GM23338 (cell line): ENCODE measurements at regions not wholly inside any gene's neighbourhood (a gene's known extent, or its start where the extent isn't known, plus 50 kb on each side); places are given as distances from the start of the nearest gene placed in this dataset.

Source experiments
- ATAC-seq: fragments of 200-7000 bp; cut with Tn5 transposase; 3 replicates; pipeline ENCODE4 v1.9.1; 2020
- DNase-seq: peaks from one replicate; pipeline ENCODE4 v3.0.0-alpha.2; 2015; ENCODE audit warnings: low spot score
- H2AFZ ChIP-seq: fragments of 200-600 bp; sonication (generic); 2 replicates; pipeline ENCODE4 v1.8.0; 2016; ENCODE audit warnings: antibody characterized with exemption, mild to moderate bottlenecking, moderate library complexity
- H3F3A ChIP-seq: fragments of 200-600 bp; sonication (generic); replicated peaks from 2 replicates; pipeline ENCODE4 v1.8.0; 2017; ENCODE audit warnings: antibody characterized with exemption, mixed run types, low read depth
- H3K27ac ChIP-seq: fragments of 200-600 bp; sonication (generic); 2 replicates; pipeline ENCODE4 v1.6.1; 2016; ENCODE audit warnings: low read depth
- H3K27me3 ChIP-seq: fragments of 200-600 bp; sonication (generic); 2 replicates; pipeline ENCODE4 v1.8.0; 2016; ENCODE audit warnings: mild to moderate bottlenecking, mixed run types, moderate library complexity; ENCODE audit not compliant: insufficient read depth
- H3K36me3 ChIP-seq: fragments of 200-600 bp; sonication (generic); 2 replicates; pipeline ENCODE4 v1.8.0; 2016; ENCODE audit warnings: mild to moderate bottlenecking; ENCODE audit not compliant: insufficient read depth
- H3K4me1 ChIP-seq: fragments of 200-600 bp; sonication (generic); 2 replicates; pipeline ENCODE4 v1.8.0; 2016; ENCODE audit warnings: mild to moderate bottlenecking, moderate library complexity; ENCODE audit not compliant: insufficient read depth
- H3K4me2 ChIP-seq: fragments of 200-600 bp; sonication (generic); 2 replicates; pipeline ENCODE4 v1.7.1; 2017; ENCODE audit warnings: mixed run types
- H3K4me3 ChIP-seq: fragments of 200-600 bp; sonication (generic); 2 replicates; pipeline ENCODE4 v1.6.1; 2016; ENCODE audit warnings: mixed run types
- H3K79me2 ChIP-seq: fragments of 200-600 bp; sonication (generic); replicated peaks from 2 replicates; pipeline ENCODE4 v1.8.0; 2017; ENCODE audit warnings: mild to moderate bottlenecking; ENCODE audit not compliant: insufficient read depth
- H3K9me2 ChIP-seq: fragments of 200-600 bp; sonication (generic); 2 replicates; pipeline ENCODE4 v1.8.0; 2017; ENCODE audit not compliant: insufficient read depth
- H4K20me1 ChIP-seq: fragments of 200-600 bp; sonication (generic); replicated peaks from 2 replicates; pipeline ENCODE4 v1.8.0; 2017; ENCODE audit warnings: mild to moderate bottlenecking; ENCODE audit not compliant: insufficient read depth
- H3K27ac Mint-ChIP-seq: 2 replicates; pipeline ENCODE4 v1.8.0; 2020; ENCODE audit warnings: inconsistent platforms, mild to moderate bottlenecking, moderate library complexity, mixed read lengths
- H3K27me3 Mint-ChIP-seq: 3 replicates; pipeline ENCODE4 v1.8.0; 2022; ENCODE audit warnings: low read depth, mild to moderate bottlenecking, moderate library complexity, mixed read lengths, inconsistent platforms; ENCODE audit not compliant: insufficient read depth, poor library complexity
- H3K36me3 Mint-ChIP-seq: 3 replicates; pipeline ENCODE4 v1.8.0; 2021; ENCODE audit warnings: low read depth, mild to moderate bottlenecking, inconsistent platforms, moderate library complexity, mixed read lengths
- H3K4me1 Mint-ChIP-seq: 3 replicates; pipeline ENCODE4 v1.8.0; 2020; ENCODE audit warnings: mild to moderate bottlenecking, inconsistent platforms, mixed read lengths
- H3K4me3 Mint-ChIP-seq: 3 replicates; pipeline ENCODE4 v1.8.0; 2021; ENCODE audit warnings: moderate library complexity, mild to moderate bottlenecking, inconsistent platforms, mixed read lengths
- H3K9me3 Mint-ChIP-seq: 3 replicates; pipeline ENCODE4 v1.8.0; 2020; ENCODE audit warnings: moderate library complexity, mild to moderate bottlenecking, inconsistent platforms, mixed read lengths
- CREB1 ChIP-seq: fragments of 250-450 bp; sonication (Bioruptor Pico); IDR thresholded peaks from 2 replicates; pipeline ENCODE4 v1.5.0; 2020; ENCODE audit warnings: low read depth, mild to moderate bottlenecking, moderate library complexity
- EZH2 ChIP-seq: fragments of 200-600 bp; sonication (generic); IDR thresholded peaks from one replicate; pipeline ENCODE4 v1.8.0; 2017; ENCODE audit warnings: antibody characterized with exemption, mild to moderate bottlenecking, low read depth; ENCODE audit not compliant: unreplicated experiment
- EZH2phosphoT487 ChIP-seq: fragments of 200-600 bp; sonication (generic); IDR thresholded peaks from one replicate; pipeline ENCODE4 v1.8.1; 2018; ENCODE audit warnings: antibody characterized with exemption; ENCODE audit not compliant: unreplicated experiment
- JUNB ChIP-seq: IDR thresholded peaks from one replicate; pipeline ENCODE4 v1.6.1; 2016; ENCODE audit warnings: antibody characterized with exemption; ENCODE audit not compliant: unreplicated experiment
- NANOG ChIP-seq: IDR thresholded peaks from 2 replicates; pipeline ENCODE4 v1.6.1; 2016; ENCODE audit warnings: antibody characterized with exemption, borderline replicate concordance
- POLR2AphosphoS5 ChIP-seq: IDR thresholded peaks from 2 replicates; pipeline ENCODE4 v1.6.1; 2016; ENCODE audit warnings: antibody characterized with exemption, low read depth
- STAT1 ChIP-seq: IDR thresholded peaks from one replicate; pipeline ENCODE4 v1.6.1; 2016; ENCODE audit warnings: antibody characterized with exemption; ENCODE audit not compliant: unreplicated experiment
- ZNF114 ChIP-seq: fragments of 250-450 bp; sonication (Bioruptor Pico); IDR thresholded peaks from 2 replicates; pipeline ENCODE4 v1.5.0; 2020; ENCODE audit warnings: mild to moderate bottlenecking, moderate library complexity
- ZNF331 ChIP-seq: fragments of 250-450 bp; sonication (Bioruptor Pico); IDR thresholded peaks from 2 replicates; pipeline ENCODE4 v1.5.0; 2020; ENCODE audit warnings: low read depth, mild to moderate bottlenecking, moderate library complexity
- TF ChIP-seq, protein P1 (sequence below): IDR thresholded peaks from one replicate; pipeline ENCODE4 v1.6.1; 2018; ENCODE audit warnings: antibody characterized with exemption; ENCODE audit not compliant: unreplicated experiment
- TF ChIP-seq, protein P2 (sequence below): fragments of 250-450 bp; sonication (Bioruptor Pico); IDR thresholded peaks from 2 replicates; pipeline ENCODE4 v1.5.0; 2020; ENCODE audit warnings: mild to moderate bottlenecking, moderate library complexity
- TF ChIP-seq, protein P3 (sequence below): IDR thresholded peaks from 2 replicates; pipeline ENCODE4 v1.6.1; 2016; ENCODE audit warnings: antibody characterized with exemption

DNA sequence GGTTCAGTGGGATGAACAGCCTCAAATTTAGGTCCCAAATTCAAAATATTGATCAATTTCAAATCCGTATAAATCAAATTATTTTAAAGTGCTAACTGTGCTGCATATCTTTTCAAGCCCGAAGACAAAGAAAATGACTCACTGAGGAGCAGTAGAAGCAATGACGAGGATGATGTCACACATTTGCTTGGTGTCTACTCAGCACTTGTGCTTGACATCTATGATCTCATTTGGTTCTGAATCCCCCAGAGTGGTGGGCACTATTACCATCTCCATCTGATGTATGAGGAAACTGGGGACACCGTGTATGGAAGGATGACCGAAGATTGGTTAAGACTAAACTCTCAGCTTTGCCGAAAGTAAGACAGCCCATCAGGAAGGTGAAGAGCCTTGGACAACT, 136.5 kb upstream of the CHRNA7 start (continued):
- TF ChIP-seq, protein P1, sequence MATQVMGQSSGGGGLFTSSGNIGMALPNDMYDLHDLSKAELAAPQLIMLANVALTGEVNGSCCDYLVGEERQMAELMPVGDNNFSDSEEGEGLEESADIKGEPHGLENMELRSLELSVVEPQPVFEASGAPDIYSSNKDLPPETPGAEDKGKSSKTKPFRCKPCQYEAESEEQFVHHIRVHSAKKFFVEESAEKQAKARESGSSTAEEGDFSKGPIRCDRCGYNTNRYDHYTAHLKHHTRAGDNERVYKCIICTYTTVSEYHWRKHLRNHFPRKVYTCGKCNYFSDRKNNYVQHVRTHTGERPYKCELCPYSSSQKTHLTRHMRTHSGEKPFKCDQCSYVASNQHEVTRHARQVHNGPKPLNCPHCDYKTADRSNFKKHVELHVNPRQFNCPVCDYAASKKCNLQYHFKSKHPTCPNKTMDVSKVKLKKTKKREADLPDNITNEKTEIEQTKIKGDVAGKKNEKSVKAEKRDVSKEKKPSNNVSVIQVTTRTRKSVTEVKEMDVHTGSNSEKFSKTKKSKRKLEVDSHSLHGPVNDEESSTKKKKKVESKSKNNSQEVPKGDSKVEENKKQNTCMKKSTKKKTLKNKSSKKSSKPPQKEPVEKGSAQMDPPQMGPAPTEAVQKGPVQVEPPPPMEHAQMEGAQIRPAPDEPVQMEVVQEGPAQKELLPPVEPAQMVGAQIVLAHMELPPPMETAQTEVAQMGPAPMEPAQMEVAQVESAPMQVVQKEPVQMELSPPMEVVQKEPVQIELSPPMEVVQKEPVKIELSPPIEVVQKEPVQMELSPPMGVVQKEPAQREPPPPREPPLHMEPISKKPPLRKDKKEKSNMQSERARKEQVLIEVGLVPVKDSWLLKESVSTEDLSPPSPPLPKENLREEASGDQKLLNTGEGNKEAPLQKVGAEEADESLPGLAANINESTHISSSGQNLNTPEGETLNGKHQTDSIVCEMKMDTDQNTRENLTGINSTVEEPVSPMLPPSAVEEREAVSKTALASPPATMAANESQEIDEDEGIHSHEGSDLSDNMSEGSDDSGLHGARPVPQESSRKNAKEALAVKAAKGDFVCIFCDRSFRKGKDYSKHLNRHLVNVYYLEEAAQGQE, result no peak
- TF ChIP-seq NANOG, result no peak

DNA sequence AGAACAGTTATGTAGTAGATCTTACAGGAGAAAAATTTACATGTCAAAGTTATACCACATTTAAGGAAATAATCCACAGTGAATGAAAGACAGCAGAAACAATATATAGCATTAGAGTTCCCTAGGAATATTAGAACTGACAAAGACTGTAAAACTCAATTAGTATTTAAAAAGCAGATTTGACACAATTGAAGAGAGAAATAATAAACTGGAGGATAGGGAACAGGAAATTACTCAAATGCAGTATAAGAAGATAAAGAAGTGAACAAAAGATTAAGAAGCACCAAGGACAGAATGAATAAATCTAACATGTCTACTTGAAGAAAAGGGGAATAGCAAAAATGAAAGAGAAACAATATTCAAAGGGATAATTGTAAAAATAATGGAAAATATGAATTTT, 132.6 kb upstream of the CHRNA7 start:
- Histone ChIP-seq H4K20me1 (no peaks in the 10 kb centered on the region), H3K36me3 (no peaks in the 10 kb centered on the region), H3K4me2 (no peak overlapping the region), H3K27ac (no peak overlapping the region), H3K9me2 (peaks cover 6% of the 10 kb centered on the region; the same call in 1 of the 2 replicates), H3K27me3 (no peaks in the 10 kb centered on the region), H3K4me3 (no peak overlapping the region), H3K79me2 (no peaks in the 10 kb centered on the region), H2AFZ (no peak overlapping the region), H3F3A (no peaks in the 10 kb centered on the region), H3K4me1 (no peaks in the 10 kb centered on the region)
- H3K4me1 Mint-ChIP-seq, result no peaks in the 10 kb centered on the region
- ATAC-seq (no peak), DNase-seq (no peak)
- peaks cover 3% of the 10 kb centered on the region for H3K27me3 Mint-ChIP-seq
- peaks cover 4% of the 10 kb centered on the region; the same call in 2 of the 3 replicates for H3K36me3 Mint-ChIP-seq
- H3K27ac Mint-ChIP-seq, result no peak overlapping the region
- H3K9me3 Mint-ChIP-seq, result peaks cover 17% of the 10 kb centered on the region
- H3K4me3 Mint-ChIP-seq, result no peak overlapping the region
- TF ChIP-seq ZNF114 (CRISPR knock-in tag) (no peak), NANOG (no peak), ZNF331 (no peak), EZH2phosphoT487 (no peak), EZH2 (no peak), STAT1 (no peak), JUNB (no peak), POLR2AphosphoS5 (no peak), CREB1 (CRISPR knock-in tag) (no peak)
- TF ChIP-seq, protein P1, result no peak
- TF ChIP-seq, protein P2, sequence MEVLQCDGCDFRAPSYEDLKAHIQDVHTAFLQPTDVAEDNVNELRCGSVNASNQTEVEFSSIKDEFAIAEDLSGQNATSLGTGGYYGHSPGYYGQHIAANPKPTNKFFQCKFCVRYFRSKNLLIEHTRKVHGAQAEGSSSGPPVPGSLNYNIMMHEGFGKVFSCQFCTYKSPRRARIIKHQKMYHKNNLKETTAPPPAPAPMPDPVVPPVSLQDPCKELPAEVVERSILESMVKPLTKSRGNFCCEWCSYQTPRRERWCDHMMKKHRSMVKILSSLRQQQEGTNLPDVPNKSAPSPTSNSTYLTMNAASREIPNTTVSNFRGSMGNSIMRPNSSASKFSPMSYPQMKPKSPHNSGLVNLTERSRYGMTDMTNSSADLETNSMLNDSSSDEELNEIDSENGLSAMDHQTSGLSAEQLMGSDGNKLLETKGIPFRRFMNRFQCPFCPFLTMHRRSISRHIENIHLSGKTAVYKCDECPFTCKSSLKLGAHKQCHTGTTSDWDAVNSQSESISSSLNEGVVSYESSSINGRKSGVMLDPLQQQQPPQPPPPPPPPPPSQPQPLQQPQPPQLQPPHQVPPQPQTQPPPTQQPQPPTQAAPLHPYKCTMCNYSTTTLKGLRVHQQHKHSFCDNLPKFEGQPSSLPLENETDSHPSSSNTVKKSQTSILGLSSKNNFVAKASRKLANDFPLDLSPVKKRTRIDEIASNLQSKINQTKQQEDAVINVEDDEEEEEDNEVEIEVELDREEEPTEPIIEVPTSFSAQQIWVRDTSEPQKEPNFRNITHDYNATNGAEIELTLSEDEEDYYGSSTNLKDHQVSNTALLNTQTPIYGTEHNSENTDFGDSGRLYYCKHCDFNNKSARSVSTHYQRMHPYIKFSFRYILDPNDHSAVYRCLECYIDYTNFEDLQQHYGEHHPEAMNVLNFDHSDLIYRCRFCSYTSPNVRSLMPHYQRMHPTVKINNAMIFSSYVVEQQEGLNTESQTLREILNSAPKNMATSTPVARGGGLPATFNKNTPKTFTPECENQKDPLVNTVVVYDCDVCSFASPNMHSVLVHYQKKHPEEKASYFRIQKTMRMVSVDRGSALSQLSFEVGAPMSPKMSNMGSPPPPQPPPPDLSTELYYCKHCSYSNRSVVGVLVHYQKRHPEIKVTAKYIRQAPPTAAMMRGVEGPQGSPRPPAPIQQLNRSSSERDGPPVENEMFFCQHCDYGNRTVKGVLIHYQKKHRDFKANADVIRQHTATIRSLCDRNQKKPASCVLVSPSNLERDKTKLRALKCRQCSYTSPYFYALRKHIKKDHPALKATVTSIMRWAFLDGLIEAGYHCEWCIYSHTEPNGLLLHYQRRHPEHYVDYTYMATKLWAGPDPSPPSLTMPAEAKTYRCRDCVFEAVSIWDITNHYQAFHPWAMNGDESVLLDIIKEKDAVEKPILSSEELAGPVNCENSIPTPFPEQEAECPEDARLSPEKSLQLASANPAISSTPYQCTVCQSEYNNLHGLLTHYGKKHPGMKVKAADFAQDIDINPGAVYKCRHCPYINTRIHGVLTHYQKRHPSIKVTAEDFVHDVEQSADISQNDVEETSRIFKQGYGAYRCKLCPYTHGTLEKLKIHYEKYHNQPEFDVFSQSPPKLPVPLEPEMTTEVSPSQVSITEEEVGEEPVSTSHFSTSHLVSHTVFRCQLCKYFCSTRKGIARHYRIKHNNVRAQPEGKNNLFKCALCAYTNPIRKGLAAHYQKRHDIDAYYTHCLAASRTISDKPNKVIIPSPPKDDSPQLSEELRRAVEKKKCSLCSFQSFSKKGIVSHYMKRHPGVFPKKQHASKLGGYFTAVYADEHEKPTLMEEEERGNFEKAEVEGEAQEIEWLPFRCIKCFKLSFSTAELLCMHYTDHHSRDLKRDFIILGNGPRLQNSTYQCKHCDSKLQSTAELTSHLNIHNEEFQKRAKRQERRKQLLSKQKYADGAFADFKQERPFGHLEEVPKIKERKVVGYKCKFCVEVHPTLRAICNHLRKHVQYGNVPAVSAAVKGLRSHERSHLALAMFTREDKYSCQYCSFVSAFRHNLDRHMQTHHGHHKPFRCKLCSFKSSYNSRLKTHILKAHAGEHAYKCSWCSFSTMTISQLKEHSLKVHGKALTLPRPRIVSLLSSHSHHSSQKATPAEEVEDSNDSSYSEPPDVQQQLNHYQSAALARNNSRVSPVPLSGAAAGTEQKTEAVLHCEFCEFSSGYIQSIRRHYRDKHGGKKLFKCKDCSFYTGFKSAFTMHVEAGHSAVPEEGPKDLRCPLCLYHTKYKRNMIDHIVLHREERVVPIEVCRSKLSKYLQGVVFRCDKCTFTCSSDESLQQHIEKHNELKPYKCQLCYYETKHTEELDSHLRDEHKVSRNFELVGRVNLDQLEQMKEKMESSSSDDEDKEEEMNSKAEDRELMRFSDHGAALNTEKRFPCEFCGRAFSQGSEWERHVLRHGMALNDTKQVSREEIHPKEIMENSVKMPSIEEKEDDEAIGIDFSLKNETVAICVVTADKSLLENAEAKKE (CRISPR knock-in tag), result no peak
- TF ChIP-seq, protein P3, sequence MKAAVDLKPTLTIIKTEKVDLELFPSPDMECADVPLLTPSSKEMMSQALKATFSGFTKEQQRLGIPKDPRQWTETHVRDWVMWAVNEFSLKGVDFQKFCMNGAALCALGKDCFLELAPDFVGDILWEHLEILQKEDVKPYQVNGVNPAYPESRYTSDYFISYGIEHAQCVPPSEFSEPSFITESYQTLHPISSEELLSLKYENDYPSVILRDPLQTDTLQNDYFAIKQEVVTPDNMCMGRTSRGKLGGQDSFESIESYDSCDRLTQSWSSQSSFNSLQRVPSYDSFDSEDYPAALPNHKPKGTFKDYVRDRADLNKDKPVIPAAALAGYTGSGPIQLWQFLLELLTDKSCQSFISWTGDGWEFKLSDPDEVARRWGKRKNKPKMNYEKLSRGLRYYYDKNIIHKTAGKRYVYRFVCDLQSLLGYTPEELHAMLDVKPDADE, result no peak
